K562 (cell line): ENCODE measurements at regions not wholly inside any gene's neighbourhood (a gene's known extent, or its start where the extent isn't known, plus 50 kb on each side); places are given as distances from the start of the nearest gene placed in this dataset.

Source experiments
- ATAC-seq: fragments of 200-7000 bp; cut with Tn5 transposase; 3 replicates; pipeline ENCODE4 v1.9.1; 2020; ENCODE audit warnings: moderate library complexity
- BruUV-seq: library from RNA; stranded (reverse); fragments of 400-500 nt; replicated peaks from 2 replicates; lab custom pipeline; 2021; lab: Mats Ljungman, UMichigan
- CTCF ChIA-PET: fragments of 300-600 bp; formaldehyde crosslinking; extraction: SDS; loops from one replicate; lab custom pipeline; 2021; ENCODE audit warnings: low intra/inter-chr PET ratio; lab: Yijun Ruan, JAX
- POLR2A ChIA-PET: fragments of 300-600, 350-650 bp; sonication (Branson Sonifier 250); formaldehyde crosslinking; extraction: SDS; loops from one replicate; lab custom pipeline; 2021; ENCODE audit warnings: antibody characterized with exemption, inconsistent platforms; lab: Yijun Ruan, JAX
- DNase-seq, 4 experiments: peaks; one replicate each; pipeline versions ENCODE4 v3.0.0 to v3.0.0-alpha.2; 2011 to 2018; ENCODE audit warnings: low spot score in 3 of 4, mixed read lengths in 3 of 4; ENCODE audit errors: extremely low read depth in 1 of 4
- FAIRE-seq: peaks from 2 replicates; lab custom pipeline; 2011; peaks lifted over from hg19 to GRCh38; lab: Jason Lieb, UNC
- H2AFZ ChIP-seq: 2 replicates; pipeline ENCODE4 v1.6.0; 2011; ENCODE audit warnings: low read depth, low read length, control low read depth, inconsistent platforms
- H3K27ac ChIP-seq: fragments of 200-600 bp; 3 replicates; pipeline ENCODE4 v1.8.0; 2011; ENCODE audit warnings: low read depth, mild to moderate bottlenecking, control low read depth, inconsistent platforms, low read length, moderate library complexity, mixed read lengths; ENCODE audit errors: extremely low read depth
- H3K27me3 ChIP-seq, 2 experiments: fragments of 300-600 bp in 1 of 2; 2 replicates in 1 of 2; 3 replicates in 1 of 2; pipeline versions ENCODE4 v1.6.0 to v1.8.0; 2011; ENCODE audit warnings: inconsistent platforms in 2 of 2, low read length in 2 of 2, mild to moderate bottlenecking in 1 of 2, mixed read lengths in 1 of 2, moderate library complexity in 1 of 2; ENCODE audit not compliant: control insufficient read depth in 2 of 2, insufficient read depth in 2 of 2
- H3K36me3 ChIP-seq: fragments of 300-600 bp; 3 replicates; pipeline ENCODE4 v1.8.0; 2011; ENCODE audit warnings: mild to moderate bottlenecking, low read length, inconsistent platforms; ENCODE audit not compliant: control insufficient read depth, insufficient read depth
- H3K4me1 ChIP-seq, 2 experiments: fragments of 200-600 bp in 1 of 2; replicated peaks in 1 of 2; 2 replicates in 1 of 2; 3 replicates in 1 of 2; pipeline versions ENCODE4 v1.5.1 to v1.8.0; 2011; ENCODE audit warnings: inconsistent platforms in 2 of 2, low read length in 2 of 2, mild to moderate bottlenecking in 1 of 2, mixed read lengths in 1 of 2, moderate library complexity in 1 of 2; ENCODE audit not compliant: control insufficient read depth in 2 of 2, insufficient read depth in 2 of 2
- H3K4me2 ChIP-seq: 2 replicates; pipeline ENCODE4 v1.6.1; 2011; ENCODE audit warnings: low read length, control low read depth, inconsistent platforms, mixed read lengths; ENCODE audit not compliant: insufficient read depth
- H3K4me3 ChIP-seq: fragments of 200-600 bp; sonication (generic), shearing (Covaris generic); 2 replicates; pipeline ENCODE4 v1.5.1; 2016; ENCODE audit warnings: control low read depth, inconsistent platforms
- H3K79me2 ChIP-seq: fragments of 200-600 bp; 3 replicates; pipeline ENCODE4 v1.8.0; 2011; ENCODE audit warnings: low read length, inconsistent platforms; ENCODE audit not compliant: control insufficient read depth, insufficient read depth
- H3K9ac ChIP-seq, 2 experiments: 2 replicates each; pipeline versions ENCODE4 v1.6.0 to v1.6.1; 2011; ENCODE audit warnings: low read depth in 2 of 2, low read length in 2 of 2, control low read depth in 1 of 2, inconsistent platforms in 1 of 2, mild to moderate bottlenecking in 1 of 2, mixed read lengths in 1 of 2; ENCODE audit not compliant: insufficient read depth in 1 of 2
- H3K9me1 ChIP-seq: one replicate; pipeline ENCODE4 v1.6.0; 2011; ENCODE audit warnings: inconsistent platforms, mild to moderate bottlenecking, low read length, moderate library complexity; ENCODE audit not compliant: control insufficient read depth, insufficient read depth
- H3K9me3 ChIP-seq: replicated peaks from 2 replicates; pipeline ENCODE4 v1.5.1; 2011; ENCODE audit warnings: low read depth, low read length, inconsistent platforms; ENCODE audit not compliant: control insufficient read depth, insufficient read depth
- H4K20me1 ChIP-seq: replicated peaks from 2 replicates; pipeline ENCODE4 v1.6.1; 2011; ENCODE audit warnings: low read length, inconsistent platforms, mixed read lengths; ENCODE audit not compliant: control insufficient read depth, insufficient read depth
- ARID1B ChIP-seq: fragments of 450-650 bp; IDR thresholded peaks from 2 replicates; pipeline ENCODE4 v1.6.1; 2016; ENCODE audit warnings: antibody characterized with exemption, mild to moderate bottlenecking, inconsistent platforms
- ASH1L ChIP-seq: fragments of 450-650 bp; IDR thresholded peaks from 2 replicates; pipeline ENCODE4 v1.6.1; 2018; ENCODE audit warnings: borderline replicate concordance, mild to moderate bottlenecking, low read depth; ENCODE audit not compliant: partially characterized antibody
- BRD9 ChIP-seq: fragments of 450-650 bp; IDR thresholded peaks from 2 replicates; pipeline ENCODE4 v1.6.1; 2018; ENCODE audit warnings: low read depth; ENCODE audit not compliant: partially characterized antibody
- MEIS2 ChIP-seq: fragments of 450-650 bp; IDR thresholded peaks from 2 replicates; pipeline ENCODE4 v1.6.1; 2014; ENCODE audit warnings: mild to moderate bottlenecking; ENCODE audit not compliant: partially characterized antibody
- NR3C1 ChIP-seq: sonication (generic); formaldehyde crosslinking; IDR thresholded peaks from 2 replicates; pipeline ENCODE4 v1.8.1; 2022; ENCODE audit warnings: missing genetic modification reagents
- PRPF4 ChIP-seq: fragments of 200-400 bp; formaldehyde crosslinking; IDR thresholded peaks from one replicate; pipeline ENCODE4 v1.6.1; 2017; ENCODE audit warnings: low read length, low read depth, mild to moderate bottlenecking; ENCODE audit not compliant: insufficient read depth, poor library complexity, severe bottlenecking
- XRCC5 ChIP-seq: fragments of 200-400 bp; formaldehyde crosslinking; IDR thresholded peaks from 2 replicates; pipeline ENCODE4 v1.6.1; 2017; ENCODE audit warnings: low read depth, mild to moderate bottlenecking, low read length
- ZKSCAN8 ChIP-seq: fragments of 200-800 bp; sonication (Bioruptor generic); IDR thresholded peaks from 2 replicates; pipeline ENCODE4 v1.6.1; 2016; ENCODE audit warnings: missing genetic modification characterization, missing compliant biosample characterization
- ZNF551 ChIP-seq: fragments of 250-450 bp; sonication (Bioruptor Pico); IDR thresholded peaks from 2 replicates; pipeline ENCODE4 v1.5.0; 2021; ENCODE audit warnings: mild to moderate bottlenecking, moderate library complexity
- WGBS: fragments of 100-300 bp; shearing (Covaris generic); methylation state at CpG from one replicate; pipeline ENCODE4 v1.1.6; 2016; ENCODE audit warnings: low coverage, mixed read lengths; ENCODE audit not compliant: insufficient coverage; ENCODE audit errors: missing lambda C conversion rate; 5-methylcytosine and 5-hydroxymethylcytosine counted together
- in situ Hi-C: fragments of 300-500 bp; cut with MboI; formaldehyde crosslinking; loops from 4 replicates; pipeline ENCODE4 v1.15.0; 2018; ENCODE audit warnings: inconsistent platforms, mixed read lengths
- intact Hi-C: fragments of 100-400 bp; cut with micrococcal nuclease; formaldehyde crosslinking; loops from 2 replicates; pipeline ENCODE4 v1.14.2; 2022
- TF ChIP-seq, protein P1 (sequence below), 3 experiments: fragments of 200-800 bp in 1 of 3; fragments of 250-450 bp in 1 of 3; fragments of 450-650 bp in 1 of 3; sonication (Bioruptor Pico) in 1 of 3; sonication (Bioruptor generic) in 1 of 3; formaldehyde crosslinking in 1 of 3; IDR thresholded peaks; 2 replicates each; pipeline versions ENCODE4 v1.6.1 to v1.8.0; 2016 to 2022; ENCODE audit warnings: mild to moderate bottlenecking in 2 of 3, missing genetic modification characterization in 2 of 3, missing compliant biosample characterization in 1 of 3, moderate library complexity in 1 of 3
- TF ChIP-seq, protein P2 (sequence below): fragments of 450-650 bp; conservative IDR thresholded peaks from 2 replicates; pipeline ENCODE4 v1.6.1; 2016; ENCODE audit warnings: missing genetic modification characterization, low read depth, mild to moderate bottlenecking, missing compliant biosample characterization, moderate library complexity
- TF ChIP-seq, protein P3 (sequence below): fragments of 250-450 bp; sonication (Bioruptor Pico); IDR thresholded peaks from 2 replicates; pipeline ENCODE4 v1.9.0; 2021; ENCODE audit warnings: mild to moderate bottlenecking, inconsistent platforms

DNA sequence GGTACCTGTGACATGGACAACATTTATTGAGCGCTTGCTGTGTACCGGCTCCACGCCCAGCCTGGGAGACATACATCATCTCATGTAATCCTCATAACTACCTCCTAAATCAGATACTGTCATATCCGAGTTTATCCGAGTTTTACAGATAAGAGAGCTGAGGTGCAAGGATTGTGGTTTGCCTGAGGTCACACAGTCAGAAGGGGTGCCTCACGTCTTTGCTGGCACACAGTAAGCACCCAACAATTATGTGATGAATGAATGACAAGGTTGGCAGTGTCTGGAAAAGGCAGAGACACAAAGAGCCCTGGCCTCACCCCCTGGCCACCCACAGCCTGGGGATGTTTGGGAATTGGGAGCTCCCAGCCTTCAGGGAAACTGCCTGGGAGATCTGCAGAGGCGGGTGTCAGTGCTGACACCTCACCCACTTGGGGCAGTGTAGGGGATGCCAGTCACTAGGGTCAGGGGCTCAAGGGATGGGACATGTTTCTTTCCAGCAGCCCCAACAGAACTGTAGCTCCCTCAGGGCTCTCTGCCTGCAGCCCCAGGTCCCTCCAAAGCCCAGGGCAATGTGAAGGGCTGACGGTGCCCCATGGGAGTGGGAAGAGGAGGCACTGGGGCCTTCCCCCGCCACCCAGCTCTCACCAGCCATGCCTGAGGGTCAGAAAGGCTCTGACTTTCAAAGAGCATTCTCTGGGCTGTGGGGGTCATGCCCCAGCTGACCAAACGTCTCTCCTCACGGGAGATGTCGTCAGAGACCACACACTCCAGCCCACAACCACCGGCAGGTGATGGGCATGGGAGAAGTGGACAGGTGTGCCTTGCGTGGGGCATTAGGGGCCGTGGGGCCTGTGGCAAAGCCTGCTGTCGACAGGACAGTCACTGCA is 157.5 kb downstream of the ZFP36L2 start:
- Histone ChIP-seq H3K4me2 (no peak overlapping the region), H3K9me1 (no peaks in the 10 kb centered on the region), H2AFZ (no peak overlapping the region), H3K36me3 (no peaks in the 10 kb centered on the region), H3K27me3 (no peaks in the 10 kb centered on the region), H3K4me3 (no peak overlapping the region), H4K20me1 (no peaks in the 10 kb centered on the region), H3K9ac (peak overlapping the region in 1 of 2 experiments; percentile 31; a peak in 1 of 4 replicates), H3K4me1 (peaks cover 11 to 43% of the 10 kb centered on the region in 2 experiments), H3K27ac (no peak overlapping the region), H3K9me3 (no peaks in the 10 kb centered on the region), H3K79me2 (no peaks in the 10 kb centered on the region)
- 58% methylated on average over 16 of the region's 16 CpGs for WGBS
- ChIA-PET CTCF (no interaction called here), POLR2A (interaction anchor here (0.9 kb wide), 1 partner anchor 9 kb away, joined by 3 read pairs; no protein-coding TSS in a partner anchor)
- in situ Hi-C loops (no loop called here), intact Hi-C loops (no loop called here)
- no peak for FAIRE-seq
- ATAC-seq = no peak
- no TSS peak for BruUV-seq
- DNase-seq = no peak
- TF ChIP-seq ZNF551 (no peak), BRD9 (no peak), ZKSCAN8 (CRISPR knock-in tag) (peak; percentile 90), ASH1L (no peak), PRPF4 (no peak), XRCC5 (no peak), ARID1B (no peak), NR3C1 (CRISPR knock-in tag) (no peak), MEIS2 (peak; percentile 11)
- TF ChIP-seq, protein P1, sequence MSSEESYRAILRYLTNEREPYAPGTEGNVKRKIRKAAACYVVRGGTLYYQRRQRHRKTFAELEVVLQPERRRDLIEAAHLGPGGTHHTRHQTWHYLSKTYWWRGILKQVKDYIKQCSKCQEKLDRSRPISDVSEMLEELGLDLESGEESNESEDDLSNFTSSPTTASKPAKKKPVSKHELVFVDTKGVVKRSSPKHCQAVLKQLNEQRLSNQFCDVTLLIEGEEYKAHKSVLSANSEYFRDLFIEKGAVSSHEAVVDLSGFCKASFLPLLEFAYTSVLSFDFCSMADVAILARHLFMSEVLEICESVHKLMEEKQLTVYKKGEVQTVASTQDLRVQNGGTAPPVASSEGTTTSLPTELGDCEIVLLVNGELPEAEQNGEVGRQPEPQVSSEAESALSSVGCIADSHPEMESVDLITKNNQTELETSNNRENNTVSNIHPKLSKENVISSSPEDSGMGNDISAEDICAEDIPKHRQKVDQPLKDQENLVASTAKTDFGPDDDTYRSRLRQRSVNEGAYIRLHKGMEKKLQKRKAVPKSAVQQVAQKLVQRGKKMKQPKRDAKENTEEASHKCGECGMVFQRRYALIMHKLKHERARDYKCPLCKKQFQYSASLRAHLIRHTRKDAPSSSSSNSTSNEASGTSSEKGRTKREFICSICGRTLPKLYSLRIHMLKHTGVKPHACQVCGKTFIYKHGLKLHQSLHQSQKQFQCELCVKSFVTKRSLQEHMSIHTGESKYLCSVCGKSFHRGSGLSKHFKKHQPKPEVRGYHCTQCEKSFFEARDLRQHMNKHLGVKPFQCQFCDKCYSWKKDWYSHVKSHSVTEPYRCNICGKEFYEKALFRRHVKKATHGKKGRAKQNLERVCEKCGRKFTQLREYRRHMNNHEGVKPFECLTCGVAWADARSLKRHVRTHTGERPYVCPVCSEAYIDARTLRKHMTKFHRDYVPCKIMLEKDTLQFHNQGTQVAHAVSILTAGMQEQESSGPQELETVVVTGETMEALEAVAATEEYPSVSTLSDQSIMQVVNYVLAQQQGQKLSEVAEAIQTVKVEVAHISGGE (CRISPR knock-in tag; IDR thresholded peaks at IDR 0.05) = no peak
- TF ChIP-seq, protein P2, sequence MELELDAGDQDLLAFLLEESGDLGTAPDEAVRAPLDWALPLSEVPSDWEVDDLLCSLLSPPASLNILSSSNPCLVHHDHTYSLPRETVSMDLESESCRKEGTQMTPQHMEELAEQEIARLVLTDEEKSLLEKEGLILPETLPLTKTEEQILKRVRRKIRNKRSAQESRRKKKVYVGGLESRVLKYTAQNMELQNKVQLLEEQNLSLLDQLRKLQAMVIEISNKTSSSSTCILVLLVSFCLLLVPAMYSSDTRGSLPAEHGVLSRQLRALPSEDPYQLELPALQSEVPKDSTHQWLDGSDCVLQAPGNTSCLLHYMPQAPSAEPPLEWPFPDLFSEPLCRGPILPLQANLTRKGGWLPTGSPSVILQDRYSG (tag) = no peak
- TF ChIP-seq, protein P3, sequence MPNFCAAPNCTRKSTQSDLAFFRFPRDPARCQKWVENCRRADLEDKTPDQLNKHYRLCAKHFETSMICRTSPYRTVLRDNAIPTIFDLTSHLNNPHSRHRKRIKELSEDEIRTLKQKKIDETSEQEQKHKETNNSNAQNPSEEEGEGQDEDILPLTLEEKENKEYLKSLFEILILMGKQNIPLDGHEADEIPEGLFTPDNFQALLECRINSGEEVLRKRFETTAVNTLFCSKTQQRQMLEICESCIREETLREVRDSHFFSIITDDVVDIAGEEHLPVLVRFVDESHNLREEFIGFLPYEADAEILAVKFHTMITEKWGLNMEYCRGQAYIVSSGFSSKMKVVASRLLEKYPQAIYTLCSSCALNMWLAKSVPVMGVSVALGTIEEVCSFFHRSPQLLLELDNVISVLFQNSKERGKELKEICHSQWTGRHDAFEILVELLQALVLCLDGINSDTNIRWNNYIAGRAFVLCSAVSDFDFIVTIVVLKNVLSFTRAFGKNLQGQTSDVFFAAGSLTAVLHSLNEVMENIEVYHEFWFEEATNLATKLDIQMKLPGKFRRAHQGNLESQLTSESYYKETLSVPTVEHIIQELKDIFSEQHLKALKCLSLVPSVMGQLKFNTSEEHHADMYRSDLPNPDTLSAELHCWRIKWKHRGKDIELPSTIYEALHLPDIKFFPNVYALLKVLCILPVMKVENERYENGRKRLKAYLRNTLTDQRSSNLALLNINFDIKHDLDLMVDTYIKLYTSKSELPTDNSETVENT (CRISPR knock-in tag) = 0 out of 2 replicates have a peak, but pooled peaks have one; percentile 19
